ENCODE measurements at regions not wholly inside any gene's neighbourhood (a gene's known extent, or its start where the extent isn't known, plus 50 kb on each side); places are given as distances from the start of the nearest gene placed in this dataset.
"Not testable (repeated sequence)": the region's sequence is repeated elsewhere in the genome, so short reads cannot be mapped to it uniquely, and the experiment has no call there.

DNA sequence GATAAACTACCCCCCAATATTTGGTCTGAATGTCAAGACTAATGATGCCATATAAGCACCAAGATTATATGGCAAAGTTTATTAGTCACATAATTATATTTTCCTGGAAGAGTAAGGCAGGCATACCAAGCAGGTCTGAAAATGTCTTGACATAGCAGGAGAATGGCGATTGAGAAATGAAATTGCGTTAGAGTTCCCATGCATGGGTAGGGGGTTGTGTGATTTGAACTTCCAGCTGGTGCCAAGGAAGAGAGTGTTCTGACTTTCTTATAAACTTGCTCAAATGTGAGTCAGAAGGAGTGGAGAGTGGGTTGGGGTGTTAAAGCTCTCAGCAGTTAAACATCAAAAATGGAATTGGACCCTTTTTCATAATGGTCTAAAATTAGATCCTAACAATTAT, 1200.6 kb upstream of the ACO1 start:
- intact Hi-C loops (cut with DNase I), result no loop called here
- ATAC-seq, result no peak
- H3K27me3 ChIP-seq, result no peaks in the 10 kb centered on the region
- no peaks in the 10 kb centered on the region for H3K36me3 ChIP-seq
- no peak for DNase-seq
- TF ChIP-seq, protein P1, sequence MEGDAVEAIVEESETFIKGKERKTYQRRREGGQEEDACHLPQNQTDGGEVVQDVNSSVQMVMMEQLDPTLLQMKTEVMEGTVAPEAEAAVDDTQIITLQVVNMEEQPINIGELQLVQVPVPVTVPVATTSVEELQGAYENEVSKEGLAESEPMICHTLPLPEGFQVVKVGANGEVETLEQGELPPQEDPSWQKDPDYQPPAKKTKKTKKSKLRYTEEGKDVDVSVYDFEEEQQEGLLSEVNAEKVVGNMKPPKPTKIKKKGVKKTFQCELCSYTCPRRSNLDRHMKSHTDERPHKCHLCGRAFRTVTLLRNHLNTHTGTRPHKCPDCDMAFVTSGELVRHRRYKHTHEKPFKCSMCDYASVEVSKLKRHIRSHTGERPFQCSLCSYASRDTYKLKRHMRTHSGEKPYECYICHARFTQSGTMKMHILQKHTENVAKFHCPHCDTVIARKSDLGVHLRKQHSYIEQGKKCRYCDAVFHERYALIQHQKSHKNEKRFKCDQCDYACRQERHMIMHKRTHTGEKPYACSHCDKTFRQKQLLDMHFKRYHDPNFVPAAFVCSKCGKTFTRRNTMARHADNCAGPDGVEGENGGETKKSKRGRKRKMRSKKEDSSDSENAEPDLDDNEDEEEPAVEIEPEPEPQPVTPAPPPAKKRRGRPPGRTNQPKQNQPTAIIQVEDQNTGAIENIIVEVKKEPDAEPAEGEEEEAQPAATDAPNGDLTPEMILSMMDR (IDR thresholded peaks at IDR 0.05), result no peak
- no peak overlapping the region for H3K27ac ChIP-seq
- peaks cover 0 to 3% (median 0%) of the 10 kb centered on the region in 11 donors for H3K9me3 ChIP-seq
- 86 to 96% methylated on average over 2 of the region's 2 CpGs for WGBS, 2 donors
- H3K4me3 ChIP-seq, result no peak overlapping the region
- H3K4me1 ChIP-seq, result no peaks in the 10 kb centered on the region

DNA sequence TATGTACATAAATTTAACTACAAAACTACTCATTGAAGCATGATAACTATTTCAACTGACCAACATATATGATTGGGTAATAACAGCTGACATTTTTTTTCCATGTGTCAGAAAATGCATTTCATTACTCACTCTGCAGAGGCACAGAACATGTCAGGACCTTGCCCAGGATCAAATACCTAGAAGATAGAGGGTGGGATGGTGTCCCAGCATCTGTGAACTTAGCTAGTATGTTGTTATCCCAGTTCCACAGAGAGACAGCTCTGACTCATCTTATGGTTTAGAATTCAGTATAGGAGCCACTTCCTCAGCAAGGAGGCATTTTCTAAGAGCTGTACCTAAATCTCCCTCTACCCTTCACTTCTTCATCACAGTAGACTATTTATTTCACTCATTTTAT, 1198.6 kb upstream of the ACO1 start:
- Histone ChIP-seq H3K9me3 (peaks cover 0 to 3% (median 0%) of the 10 kb centered on the region in 11 donors), H3K4me3 (no peak overlapping the region), H3K27me3 (no peaks in the 10 kb centered on the region), H3K27ac (no peak overlapping the region), H3K4me1 (no peaks in the 10 kb centered on the region), H3K36me3 (no peaks in the 10 kb centered on the region)
- ATAC-seq (no peak), DNase-seq (no peak)
- TF ChIP-seq, protein P1 (IDR thresholded peaks at IDR 0.05), result no peak
- intact Hi-C loops (cut with DNase I), result loop anchor here in 1 of 10 donors (5.0 kb wide), 1 partner anchor 1974 kb away; the partner anchor contains the start of gene LINGO2

DNA sequence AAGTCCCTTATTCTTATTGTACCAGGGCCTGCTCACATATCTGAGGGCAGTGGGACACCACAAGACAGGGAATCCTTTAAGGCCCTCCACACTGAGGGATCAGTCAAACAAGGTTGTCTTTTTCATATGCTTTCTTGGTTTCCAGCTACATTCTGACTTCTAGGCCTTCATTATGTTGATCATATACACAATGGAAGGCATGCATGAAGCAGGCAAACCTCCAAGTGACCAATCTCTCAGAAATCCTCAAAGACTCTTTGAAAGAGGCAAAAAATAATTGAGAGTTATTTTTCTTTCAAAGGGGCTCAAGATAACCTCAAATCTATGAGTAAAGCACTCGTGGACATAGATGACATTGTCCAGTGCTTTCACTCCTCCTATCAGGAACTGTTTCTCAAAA, 1195.9 kb upstream of the ACO1 start:
- Histone ChIP-seq H3K36me3 (no peaks in the 10 kb centered on the region), H3K4me1 (no peaks in the 10 kb centered on the region), H3K27ac (no peak overlapping the region), H3K9me3 (no peaks in the 10 kb centered on the region), H3K27me3 (no peaks in the 10 kb centered on the region), H3K4me3 (no peak overlapping the region)
- intact Hi-C loops (cut with DNase I), result loop anchor here in 1 of 10 donors (5.0 kb wide), 1 partner anchor 1976 kb away; the partner anchor contains the start of gene LINGO2
- 34 to 37% methylated on average over 1 of the region's 1 CpG for WGBS, 2 donors
- no peak for DNase-seq
- ATAC-seq, result no peak
- TF ChIP-seq, protein P1 (IDR thresholded peaks at IDR 0.05), result no peak

DNA sequence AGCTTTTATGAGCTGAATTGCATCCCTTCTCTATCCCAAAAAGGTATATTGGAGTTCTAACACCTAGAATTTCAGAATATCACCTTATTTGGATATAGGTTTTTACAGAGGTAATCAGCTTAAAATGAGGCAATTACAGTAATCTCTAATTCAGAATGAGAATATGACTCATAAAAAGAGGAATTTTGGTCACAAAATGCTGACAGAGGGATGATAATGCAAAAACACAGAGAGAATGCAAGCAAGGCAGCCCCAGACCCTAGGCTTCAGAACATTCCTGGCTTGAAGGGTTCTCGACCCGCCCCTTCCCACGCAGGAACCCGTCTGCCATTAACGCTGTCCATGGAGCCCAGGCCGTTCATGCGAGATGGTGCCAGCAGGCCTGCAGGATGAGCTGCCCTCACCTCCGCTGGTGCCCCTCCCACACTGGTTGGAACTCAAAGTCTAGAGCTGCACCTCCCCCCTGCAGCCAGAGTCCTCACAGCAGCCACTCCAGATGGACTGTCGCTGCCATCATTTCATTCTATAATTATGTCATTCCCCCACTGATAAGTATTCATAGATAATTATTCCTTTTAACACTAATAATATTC, 1173.4 kb upstream of the ACO1 start:
- Histone ChIP-seq H3K27me3 (no peaks in the 10 kb centered on the region), H3K9me3 (no peaks in the 10 kb centered on the region), H3K27ac (no peak overlapping the region), H3K4me3 (no peak overlapping the region), H3K4me1 (peaks cover 0 to 7% (median 0%) of the 10 kb centered on the region in 9 donors), H3K36me3 (no peaks in the 10 kb centered on the region)
- TF ChIP-seq, protein P1 (IDR thresholded peaks at IDR 0.05), result no peak
- ATAC-seq, result no peak
- intact Hi-C loops (cut with DNase I), result loop anchor here in 1 of 10 donors (10.0 kb wide), 1 partner anchor 54 kb away; no protein-coding TSS in a partner anchor
- WGBS, 2 donors, result 73 to 80% methylated on average over 9 of the region's 9 CpGs
- DNase-seq, result no peak

DNA sequence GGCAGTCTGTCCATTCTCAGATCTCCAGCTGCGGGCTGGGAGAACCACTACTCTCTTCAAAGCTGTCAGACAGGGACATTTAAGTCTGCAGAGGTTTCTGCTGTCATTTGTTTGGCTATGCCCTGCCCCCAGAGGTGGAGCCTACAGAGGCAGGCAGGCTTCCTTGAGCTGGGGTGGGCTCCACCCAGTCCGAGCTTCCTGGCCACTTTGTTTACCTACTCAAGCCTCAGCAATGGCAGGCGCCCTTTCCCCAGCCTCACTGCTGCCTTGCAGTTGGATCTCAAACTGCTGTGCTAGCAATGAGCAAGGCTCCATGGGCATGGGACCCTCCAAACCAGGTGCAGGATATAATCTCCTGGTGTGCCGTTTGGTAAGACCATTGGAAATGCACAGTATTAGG, 1154.5 kb upstream of the ACO1 start:
- H3K36me3 ChIP-seq; ATAC-seq; DNase-seq; H3K4me1 ChIP-seq; H3K4me3 ChIP-seq; H3K27ac ChIP-seq; H3K27me3 ChIP-seq; intact Hi-C loops (cut with DNase I): not testable (repeated sequence)
- peaks cover 0 to 23% (median 0%) of the 10 kb centered on the region in 11 donors for H3K9me3 ChIP-seq
- 88 to 96% methylated on average over 4 of the region's 4 CpGs for WGBS, 2 donors
